Transverse colon (tissue), 4 donors: ENCODE measurements at regions not wholly inside any gene's neighbourhood (a gene's known extent, or its start where the extent isn't known, plus 50 kb on each side); places are given as distances from the start of the nearest gene placed in this dataset.

ENCODE experiments used
- DNase-seq: peaks from one replicate; pipeline ENCODE4 v3.0.0-alpha.2; 2019
- H3K27ac ChIP-seq, 4 donors: fragments of 200-600 bp; sonication (generic); 2 replicates each; pipeline ENCODE4 v1.5.1; 2016 to 2018; ENCODE audit warnings: inconsistent platforms in 4 of 4
- H3K27me3 ChIP-seq: fragments of 200-600 bp; sonication (generic); 2 replicates; pipeline ENCODE4 v1.5.1; 2017; ENCODE audit warnings: inconsistent platforms
- H3K36me3 ChIP-seq, 4 donors: fragments of 200-600 bp; sonication (generic); 2 replicates each; pipeline ENCODE4 v1.5.1; 2017 to 2019; ENCODE audit warnings: inconsistent platforms in 4 of 4
- H3K4me1 ChIP-seq, 4 donors: fragments of 200-600 bp; sonication (generic); 2 replicates each; pipeline ENCODE4 v1.5.1; 2017 to 2020; ENCODE audit warnings: inconsistent platforms in 4 of 4
- H3K4me3 ChIP-seq, 4 donors: fragments of 200-600 bp; sonication (generic); 1 replicate in 1 of 4; 2 replicates in 3 of 4; pipeline versions ENCODE4 v1.5.1 to v1.6.1; 2017 to 2019; ENCODE audit warnings: inconsistent platforms in 4 of 4
- H3K9me3 ChIP-seq, 2 donors: fragments of 200-600 bp; sonication (generic); 2 replicates each; pipeline ENCODE4 v1.5.1; 2017 to 2019; ENCODE audit warnings: inconsistent platforms in 2 of 2
- CTCF ChIP-seq, 5 experiments: fragments of 200-600 bp in 3 of 5; fragments of 450-650 bp in 2 of 5; sonication (generic) in 3 of 5; IDR thresholded peaks; 1 replicate in 2 of 5; 2 replicates in 3 of 5; pipeline ENCODE4 v1.5.1; 2016 to 2017; ENCODE audit warnings: antibody characterized with exemption in 5 of 5, inconsistent platforms in 3 of 5, mild to moderate bottlenecking in 2 of 5, moderate library complexity in 1 of 5
- EP300 ChIP-seq: sonication (generic); formaldehyde crosslinking; IDR thresholded peaks from one replicate; pipeline ENCODE4 v1.6.1; 2017; ENCODE audit warnings: antibody characterized with exemption, low read depth
- POLR2A ChIP-seq: fragments of 450-650 bp; IDR thresholded peaks from one replicate; pipeline ENCODE4 v1.6.1; 2016; ENCODE audit warnings: antibody characterized with exemption, mild to moderate bottlenecking, moderate library complexity
- POLR2AphosphoS5 ChIP-seq, 3 donors: sonication (generic); formaldehyde crosslinking; IDR thresholded peaks; one replicate each; pipeline ENCODE4 v1.6.1; 2016; ENCODE audit warnings: antibody characterized with exemption in 3 of 3
- whole genome bisulfite sequencing, 2 donors: methylation state at CpG; one replicate each; pipeline ENCODE4 v1.1.5; 2018; ENCODE audit warnings: low coverage in 1 of 2; 5-methylcytosine and 5-hydroxymethylcytosine counted together
- in situ Hi-C, 4 donors: fragments of 200-750 bp; cut with MboI; loops; one replicate each; pipeline versions ENCODE4 v1.15.0 to v1.15.1; 2017; ENCODE audit warnings: low sequenced_read_pairs in 3 of 4, low pct_ligation_motif_present in 1 of 4, low pct_unique_long_range_greater_than_20kb in 1 of 4
- intact Hi-C: fragments of 100-400 bp; cut with DNase I; formaldehyde crosslinking; loops from one replicate; pipeline ENCODE4 v1.15.1; 2023; ENCODE audit warnings: low total_unique reads

- no peak overlapping the region for H3K4me3 ChIP-seq
- 82 to 93% methylated on average over 3 of the region's 3 CpGs for WGBS, 2 donors
- in situ Hi-C loops (no loop called here), intact Hi-C loops (no loop called here)
- no peak for DNase-seq
- H3K9me3 ChIP-seq = peaks cover 0 to 6% of the 10 kb centered on the region in 2 donors
- no peaks in the 10 kb centered on the region for H3K4me1 ChIP-seq
- no peak overlapping the region for H3K27ac ChIP-seq
- no peaks in the 10 kb centered on the region for H3K27me3 ChIP-seq
- H3K36me3 ChIP-seq = no peaks in the 10 kb centered on the region
- TF ChIP-seq EP300 (no peak), POLR2A (no peak), CTCF (IDR thresholded peaks at IDR 0.05) (no peak), POLR2AphosphoS5 (IDR thresholded peaks at IDR 0.05) (no peak)
These were observed 1126.8 kb upstream of the PHF14 start for GRCh38 chr7:9846902-9847301.

GRCh38 chr7:9854605-9855004, 1119.1 kb upstream of the PHF14 start:
- Histone ChIP-seq H3K4me1 (no peaks in the 10 kb centered on the region), H3K27me3 (no peaks in the 10 kb centered on the region), H3K27ac (no peak overlapping the region), H3K4me3 (no peak overlapping the region), H3K9me3 (peaks cover 0 to 4% of the 10 kb centered on the region in 2 donors), H3K36me3 (no peaks in the 10 kb centered on the region)
- TF ChIP-seq POLR2A = no peak
- no peak for TF ChIP-seq POLR2AphosphoS5 (IDR thresholded peaks at IDR 0.05)
- TF ChIP-seq CTCF (IDR thresholded peaks at IDR 0.05) = no peak
- no peak for TF ChIP-seq EP300
- DNase-seq = no peak
- intact Hi-C loops = no loop called here
- in situ Hi-C loops = loop anchor here in 1 of 4 donors (25.0 kb wide), 1 partner anchor 108 kb away; no protein-coding TSS in a partner anchor
- WGBS, 2 donors = 89% methylated on average over 2 of the region's 2 CpGs; no CpG with 5 or more reads in 1 of the 2 donors

GRCh38 chr7:9856668-9857067, 1117.0 kb upstream of the PHF14 start:
- WGBS, 2 donors = 82 to 94% methylated on average over 1 of the region's 1 CpG
- in situ Hi-C loops (loop anchor here in 1 of 4 donors (25.0 kb wide), 1 partner anchor 106 kb away; no protein-coding TSS in a partner anchor), intact Hi-C loops (no loop called here)
- Histone ChIP-seq H3K27me3 (no peaks in the 10 kb centered on the region), H3K36me3 (no peaks in the 10 kb centered on the region), H3K27ac (no peak overlapping the region), H3K4me1 (no peaks in the 10 kb centered on the region), H3K9me3 (peaks cover 0 to 5% of the 10 kb centered on the region in 2 donors), H3K4me3 (no peak overlapping the region)
- no peak for DNase-seq
- no peak for TF ChIP-seq EP300
- no peak for TF ChIP-seq POLR2AphosphoS5 (IDR thresholded peaks at IDR 0.05)
- TF ChIP-seq CTCF (IDR thresholded peaks at IDR 0.05) = no peak
- no peak for TF ChIP-seq POLR2A

GRCh38 chr7:9863545-9863944, 1110.1 kb upstream of the PHF14 start:
- intact Hi-C loops = no loop called here
- no peak overlapping the region for H3K27ac ChIP-seq
- in situ Hi-C loops = loop anchor here in 1 of 4 donors (25.0 kb wide), 1 partner anchor 99 kb away; no protein-coding TSS in a partner anchor
- no peaks in the 10 kb centered on the region for H3K36me3 ChIP-seq
- H3K4me3 ChIP-seq = no peak overlapping the region
- no peaks in the 10 kb centered on the region for H3K27me3 ChIP-seq
- TF ChIP-seq POLR2A (no peak), EP300 (no peak), CTCF (IDR thresholded peaks at IDR 0.05) (no peak), POLR2AphosphoS5 (IDR thresholded peaks at IDR 0.05) (no peak)
- WGBS, 2 donors = 57 to 61% methylated on average over 3 of the region's 3 CpGs
- no peak for DNase-seq
- peaks cover 3 to 5% of the 10 kb centered on the region in 2 donors for H3K9me3 ChIP-seq
- no peaks in the 10 kb centered on the region for H3K4me1 ChIP-seq
